ENCODE measurements at regions not wholly inside any gene's neighbourhood (a gene's known extent, or its start where the extent isn't known, plus 50 kb on each side); places are given as distances from the start of the nearest gene placed in this dataset.
"Not testable (repeated sequence)": the region's sequence is repeated elsewhere in the genome, so short reads cannot be mapped to it uniquely, and the experiment has no call there.

- no peak for DNase-seq
These were observed 691.4 kb upstream of the EEF2KMT start for GRCh38 chr16:5789033-5789432.

- DNase-seq, result no peak
These were observed 683.8 kb upstream of the EEF2KMT start for GRCh38 chr16:5781436-5781835.

GRCh38 chr16:5776876-5777275, 679.3 kb upstream of the EEF2KMT start:
- DNase-seq, result no peak

- no peak for DNase-seq
These were observed 678.3 kb upstream of the EEF2KMT start for GRCh38 chr16:5775916-5776315.

- DNase-seq, result no peak
These were observed 672.5 kb upstream of the EEF2KMT start for GRCh38 chr16:5770118-5770517.

- DNase-seq, result no peak
These were observed 671.9 kb upstream of the EEF2KMT start for GRCh38 chr16:5769513-5769912.

GRCh38 chr16:5768445-5768844, 670.9 kb upstream of the EEF2KMT start:
- no peak for DNase-seq

GRCh38 chr16:5763176-5763575, 665.6 kb upstream of the EEF2KMT start:
- DNase-seq, result no peak

- DNase-seq, result no peak
These were observed 664.8 kb upstream of the EEF2KMT start for GRCh38 chr16:5762362-5762761.

- DNase-seq, result no peak
These were observed 664.0 kb upstream of the EEF2KMT start for GRCh38 chr16:5761592-5761991.

- no peak for DNase-seq
These were observed 660.7 kb upstream of the EEF2KMT start for GRCh38 chr16:5758281-5758680.

GRCh38 chr16:5756969-5757368, 659.4 kb upstream of the EEF2KMT start:
- DNase-seq, result no peak

- no peak for DNase-seq
These were observed 655.8 kb upstream of the EEF2KMT start for GRCh38 chr16:5753381-5753780.

- DNase-seq, result no peak
These were observed 653.6 kb upstream of the EEF2KMT start for GRCh38 chr16:5751216-5751615.

GRCh38 chr16:5750439-5750838, 652.8 kb upstream of the EEF2KMT start:
- DNase-seq, result not testable (repeated sequence)

GRCh38 chr16:5738586-5738985, 641.0 kb upstream of the EEF2KMT start:
- DNase-seq, result no peak

GRCh38 chr16:5736209-5736930, 638.8 kb upstream of the EEF2KMT start:
- no peak for DNase-seq

GRCh38 chr16:5735444-5735843, 637.8 kb upstream of the EEF2KMT start:
- no peak for DNase-seq

GRCh38 chr16:5730783-5731182, 633.2 kb upstream of the EEF2KMT start:
- DNase-seq, result no peak

- DNase-seq, result no peak
These were observed 624.6 kb upstream of the EEF2KMT start for GRCh38 chr16:5722116-5722619.

GRCh38 chr16:5715155-5715554, 617.6 kb upstream of the EEF2KMT start:
- no peak for DNase-seq

GRCh38 chr16:5709889-5710288, 612.3 kb upstream of the EEF2KMT start:
- no peak for DNase-seq

GRCh38 chr16:5706211-5706610, 608.6 kb upstream of the EEF2KMT start:
- no peak for DNase-seq

- no peak for DNase-seq
These were observed 606.7 kb upstream of the EEF2KMT start for GRCh38 chr16:5704271-5704670.

GRCh38 chr16:5693426-5693825, 595.8 kb upstream of the EEF2KMT start:
- no peak for DNase-seq

All from stimulated activated CD4-positive, alpha-beta T cell treated with anti-CD3 and anti-CD28 coated beads, Interleukin-4, amount 100 ng/mL, for 4 hours (primary cell).